Stimulated activated CD8-positive, alpha-beta memory T cell treated with anti-CD3 and anti-CD28 coated beads, Interleukin-7, amount 100 ng/mL, for 48 hours (primary cell): ENCODE measurements at regions not wholly inside any gene's neighbourhood (a gene's known extent, or its start where the extent isn't known, plus 50 kb on each side); places are given as distances from the start of the nearest gene placed in this dataset.
A peak's percentile ranks its signal among the peaks of the same experiment; 100 is the strongest.

ENCODE experiments used
- DNase-seq, 2 donors: peaks; one replicate each; pipeline ENCODE4 v3.0.0-alpha.2; 2020; ENCODE audit warnings: low read depth in 1 of 2; ENCODE audit errors: extremely low read depth in 1 of 2

DNA sequence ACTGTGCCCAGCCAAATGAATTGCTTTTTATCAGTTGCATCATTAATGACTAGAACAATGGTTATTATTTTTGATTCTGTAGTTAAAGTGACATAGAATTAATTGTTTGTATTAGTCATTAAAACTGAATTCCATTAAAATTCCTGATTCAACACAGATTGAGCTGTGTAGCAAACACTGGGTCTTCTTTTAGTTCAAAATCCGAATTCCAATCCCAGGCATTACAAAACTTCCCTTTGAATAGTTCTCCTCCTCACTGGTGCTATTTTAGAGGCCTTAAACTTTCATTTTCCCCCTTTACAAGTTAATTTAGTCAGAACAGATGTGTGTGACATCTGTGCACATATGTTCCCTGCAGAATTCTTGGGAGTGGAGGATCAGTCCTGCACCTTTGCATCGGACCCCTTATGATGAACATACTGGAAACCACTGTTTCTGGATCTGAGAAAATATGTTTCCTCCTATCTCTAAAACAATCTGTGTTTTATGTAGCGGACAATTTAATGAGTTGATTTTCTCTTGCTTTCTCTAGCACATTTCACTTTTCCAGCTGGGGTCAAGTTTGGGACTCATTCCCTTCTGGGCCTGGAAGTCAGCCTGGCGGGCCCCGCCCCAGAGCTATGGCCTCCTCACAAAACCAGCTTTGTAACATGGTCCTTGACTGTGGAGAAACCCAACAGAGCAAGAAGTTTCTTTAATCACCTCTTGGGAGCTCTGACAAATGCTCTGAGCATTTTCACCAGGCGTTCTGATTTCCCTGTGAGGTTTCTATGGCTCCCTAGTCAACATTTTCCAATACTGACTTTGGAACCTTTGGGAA, 87.9 kb upstream of the MAMDC2 start:
- no peak for DNase-seq

DNA sequence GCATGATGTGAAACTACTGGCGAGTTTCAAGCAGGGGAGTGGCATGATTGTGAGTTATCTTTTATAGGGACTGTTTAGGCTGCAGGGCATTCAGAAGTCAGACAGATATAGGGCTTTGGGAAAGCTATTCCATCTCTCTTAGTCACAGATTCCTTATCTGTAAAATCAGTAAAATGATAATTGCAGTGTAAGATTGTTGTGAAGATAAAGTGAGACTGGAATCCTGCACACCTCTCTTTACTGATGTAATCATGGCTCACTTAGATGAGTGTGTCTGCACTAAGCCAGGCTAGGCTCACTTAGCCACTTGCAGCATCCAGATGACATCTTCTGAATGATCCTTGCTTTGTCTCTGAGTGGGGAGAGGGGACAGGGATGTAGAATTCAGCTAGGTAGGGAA, 81.8 kb upstream of the MAMDC2 start:
- DNase-seq: no peak

DNA sequence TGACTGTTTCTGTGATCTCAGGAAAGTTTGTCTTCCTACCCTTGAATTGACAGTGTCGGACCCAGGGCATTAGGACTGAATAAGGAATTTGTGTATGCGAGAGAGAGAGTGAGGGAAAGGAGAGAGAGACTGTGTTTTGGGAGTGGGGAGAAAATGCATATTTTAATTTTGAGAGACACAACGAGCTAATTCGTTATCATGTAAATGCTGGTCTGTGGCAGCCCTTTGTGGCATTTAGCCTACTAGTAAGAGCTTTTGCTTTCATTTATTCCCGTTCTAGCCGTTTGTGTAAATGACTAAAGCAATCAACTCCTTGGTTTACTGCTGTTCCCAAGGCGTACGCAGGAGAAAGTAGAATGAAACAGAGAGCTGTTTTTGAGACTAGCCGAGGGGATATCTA, 79.8 kb upstream of the MAMDC2 start:
- no peak for DNase-seq

DNA sequence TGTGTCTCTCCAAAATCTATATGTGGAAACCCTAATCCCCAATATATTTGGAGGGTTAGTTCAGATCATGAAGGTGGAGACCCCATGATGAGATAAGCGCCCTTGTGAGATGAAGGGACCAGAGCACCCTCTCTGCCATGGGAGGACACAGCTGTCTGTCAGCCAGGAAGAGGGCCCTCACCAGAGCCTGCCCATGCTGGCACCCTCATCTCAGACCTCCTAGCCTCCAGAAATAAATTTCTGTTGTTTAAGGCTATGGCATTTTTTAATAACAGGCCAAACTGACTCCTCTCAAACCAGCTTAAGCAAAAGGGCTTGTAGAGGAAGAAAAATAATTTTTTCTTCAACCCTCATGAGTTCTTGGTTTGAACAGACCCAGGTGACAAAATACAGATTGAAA, 79.2 kb upstream of the MAMDC2 start:
- DNase-seq: no peak

DNA sequence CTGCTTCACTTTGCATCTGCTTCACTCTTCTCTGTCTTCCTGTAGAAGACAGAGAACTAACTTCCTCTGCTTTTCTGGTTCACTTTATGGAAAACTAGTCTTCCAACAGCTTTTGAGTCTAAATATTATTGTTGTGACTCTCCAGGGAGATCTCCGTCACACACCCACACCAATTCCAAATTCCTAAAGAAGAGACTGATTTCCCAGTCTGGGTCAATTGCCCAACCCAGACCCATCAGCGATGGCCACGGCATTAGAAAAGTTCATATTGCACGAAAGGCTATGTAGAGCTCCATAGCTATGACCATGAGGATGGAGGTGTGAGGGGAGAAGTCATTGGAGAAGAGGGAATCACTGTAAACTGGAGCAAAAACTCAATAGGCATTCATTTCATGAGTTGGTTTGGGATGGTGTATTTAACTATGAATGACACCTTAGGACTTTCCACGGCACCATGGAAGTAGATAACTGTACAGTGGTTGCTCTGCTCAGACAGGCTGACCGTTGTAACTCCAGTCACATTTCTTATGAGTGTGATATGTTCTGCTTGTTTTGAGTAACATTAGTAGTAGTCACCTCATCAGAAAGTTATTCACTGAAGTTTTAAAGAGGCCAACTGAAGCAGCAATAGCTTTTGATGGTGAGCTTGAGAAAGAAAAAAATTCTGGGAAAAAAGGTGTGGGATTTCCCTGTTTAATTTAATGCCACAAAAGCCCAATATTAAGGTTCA, 78.1 kb upstream of the MAMDC2 start:
- no peak for DNase-seq

DNA sequence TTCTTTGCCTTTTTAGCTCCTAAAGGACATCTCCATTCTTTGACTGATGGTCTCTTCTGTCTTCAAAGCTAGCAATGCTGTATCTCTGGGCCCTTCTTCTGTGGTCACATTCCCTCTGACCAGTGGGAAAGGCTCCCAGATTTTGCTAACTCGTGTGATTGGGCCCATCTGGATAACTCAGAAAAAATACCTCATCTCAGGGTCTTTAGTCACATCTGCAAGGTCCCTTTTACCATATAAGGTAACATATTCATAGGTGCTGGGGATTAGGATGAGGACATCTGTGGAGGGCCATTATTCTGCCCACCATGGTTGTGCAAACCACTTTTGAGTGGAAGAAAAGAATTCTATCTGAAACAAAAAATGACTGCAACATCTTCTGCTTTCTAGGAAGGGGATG, 76.3 kb upstream of the MAMDC2 start:
- DNase-seq: no peak

DNA sequence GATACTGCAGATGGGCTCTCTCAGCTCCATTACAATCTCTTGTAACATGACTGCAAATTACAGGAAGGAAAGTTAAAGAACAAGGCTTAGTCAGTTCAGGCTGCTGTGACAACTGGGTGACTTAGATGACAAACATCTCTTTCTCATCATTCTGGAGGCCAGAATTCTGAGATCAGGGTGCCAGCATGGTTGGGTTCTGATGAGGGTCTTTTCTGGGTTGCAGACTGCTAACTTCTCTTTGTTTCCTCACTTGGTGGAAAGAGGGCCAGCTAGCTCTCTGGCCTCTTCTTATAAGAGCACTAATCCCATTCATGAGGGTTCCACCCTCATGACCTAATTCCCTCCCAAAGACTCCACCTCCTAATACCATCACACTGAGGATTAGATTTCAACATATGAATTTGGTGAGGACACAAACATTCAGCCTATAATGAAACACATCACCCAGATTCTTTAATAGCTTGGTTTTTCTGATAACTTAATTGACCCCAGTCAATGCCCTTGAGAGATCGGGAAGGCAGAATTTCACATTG, 73.6 kb upstream of the MAMDC2 start:
- DNase-seq: no peak

DNA sequence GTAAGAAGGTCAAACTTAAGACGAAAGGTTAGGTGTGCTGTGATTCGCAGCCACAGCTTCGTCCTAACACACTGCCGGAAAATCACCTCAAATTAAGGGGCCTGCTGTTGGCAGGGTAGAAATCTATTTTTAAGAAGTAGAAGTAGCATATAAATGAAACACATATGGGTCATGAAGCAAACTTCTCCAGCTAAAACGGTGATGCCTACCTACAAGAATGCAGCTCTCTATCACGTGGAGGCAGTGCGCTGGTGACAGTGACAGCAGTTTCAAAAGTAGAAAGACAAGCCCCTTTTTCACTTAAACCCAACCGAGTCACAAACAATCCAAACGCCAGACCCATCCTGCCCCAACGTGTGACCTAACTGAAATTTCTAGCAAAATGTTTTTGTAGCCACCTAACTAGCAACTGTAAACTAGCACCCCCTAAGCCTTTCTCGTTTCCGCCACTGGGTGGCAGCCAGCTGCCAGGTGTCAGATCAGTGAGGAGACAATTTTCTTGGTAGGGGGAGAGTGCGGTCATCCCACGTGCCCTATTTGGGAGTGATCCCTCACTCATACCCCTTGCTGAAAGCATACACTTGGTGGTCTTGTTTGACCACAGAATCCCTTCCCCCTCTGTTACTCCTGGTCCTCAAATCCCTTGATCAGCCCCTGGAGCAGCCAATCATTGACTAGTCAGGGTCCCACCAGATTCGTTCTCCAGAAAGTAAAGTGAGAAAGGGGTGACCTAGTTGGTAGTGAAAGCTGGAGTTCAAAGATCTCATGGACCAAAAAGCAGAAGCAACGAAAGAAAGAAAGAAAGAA, 71.8 kb upstream of the MAMDC2 start:
- DNase-seq: peak; percentile 10 to 11

DNA sequence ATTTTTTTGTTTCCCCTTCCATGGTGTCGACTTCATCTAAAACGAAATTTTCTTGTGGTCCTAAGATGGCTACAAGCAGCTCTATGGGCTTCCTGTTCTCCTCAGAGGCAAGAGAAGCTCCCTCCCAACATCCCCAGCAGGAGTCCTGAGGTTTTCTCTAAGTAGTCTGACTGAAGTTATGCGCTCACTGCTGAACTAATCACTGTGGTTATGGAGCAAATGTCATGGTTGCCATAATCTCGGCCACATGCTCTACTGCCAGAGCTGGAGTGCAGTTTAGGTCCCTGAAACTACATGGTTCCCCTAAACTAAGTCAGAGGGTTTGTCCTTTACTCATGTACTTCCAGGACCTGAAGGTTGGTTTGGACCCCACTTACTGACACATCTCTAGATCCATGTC, 68.0 kb upstream of the MAMDC2 start:
- no peak for DNase-seq

DNA sequence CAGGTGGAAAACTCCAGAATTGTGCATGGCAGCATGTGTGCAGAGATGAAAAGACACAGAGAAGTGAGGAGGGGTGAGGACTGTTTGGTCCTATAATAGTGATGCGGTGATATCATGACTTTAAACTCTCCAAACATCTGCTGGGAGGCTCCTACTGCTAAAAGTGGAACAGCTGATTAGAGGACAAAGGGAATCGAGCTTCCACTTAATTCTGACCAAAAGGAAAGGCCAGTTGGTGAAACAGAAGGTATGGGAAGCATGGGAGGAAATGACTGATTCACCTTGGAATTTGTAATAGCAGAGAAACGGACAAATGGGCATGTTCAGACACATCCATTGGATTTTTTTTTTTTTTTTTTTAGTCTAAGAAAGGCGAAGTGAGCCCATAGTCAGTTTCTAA, 67.5 kb upstream of the MAMDC2 start:
- no peak for DNase-seq

DNA sequence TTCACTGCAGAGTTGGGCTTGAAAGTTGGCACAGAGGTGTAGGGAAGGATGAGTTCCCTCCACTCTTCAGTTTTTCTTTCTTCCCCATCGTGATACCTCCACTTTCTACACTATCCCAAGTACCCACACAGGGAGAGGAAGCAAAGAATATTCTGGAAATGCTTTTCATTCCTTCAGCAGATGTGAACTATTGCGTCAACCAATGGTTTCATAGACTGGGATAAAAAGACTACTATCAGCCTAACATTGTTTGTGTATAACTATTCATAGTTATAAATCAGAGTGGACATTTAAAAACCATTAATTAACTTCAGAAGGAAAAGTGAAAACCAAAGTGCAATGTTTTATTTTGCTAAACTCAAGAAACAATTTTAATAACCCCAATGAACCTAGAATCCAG, 63.6 kb upstream of the MAMDC2 start:
- no peak for DNase-seq

DNA sequence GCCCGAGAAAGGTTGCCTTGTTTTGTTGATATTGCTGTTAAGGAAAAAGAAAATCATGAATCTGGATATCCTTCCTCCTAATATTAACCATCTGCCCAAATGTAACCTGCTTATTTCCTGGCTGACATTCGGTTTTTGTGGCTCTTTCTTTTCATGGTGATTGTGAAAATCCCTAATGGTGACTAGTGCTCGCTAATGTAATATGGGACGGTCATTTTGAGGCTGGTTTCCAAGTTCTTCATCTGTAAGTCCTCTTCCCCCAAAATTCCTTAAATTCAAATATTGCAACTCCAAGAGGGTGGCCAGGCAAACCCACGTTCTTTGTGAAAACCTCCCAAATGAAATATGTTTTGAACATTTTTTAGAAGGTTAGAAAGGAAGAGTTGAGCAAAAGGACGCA, 63.1 kb upstream of the MAMDC2 start:
- no peak for DNase-seq

DNA sequence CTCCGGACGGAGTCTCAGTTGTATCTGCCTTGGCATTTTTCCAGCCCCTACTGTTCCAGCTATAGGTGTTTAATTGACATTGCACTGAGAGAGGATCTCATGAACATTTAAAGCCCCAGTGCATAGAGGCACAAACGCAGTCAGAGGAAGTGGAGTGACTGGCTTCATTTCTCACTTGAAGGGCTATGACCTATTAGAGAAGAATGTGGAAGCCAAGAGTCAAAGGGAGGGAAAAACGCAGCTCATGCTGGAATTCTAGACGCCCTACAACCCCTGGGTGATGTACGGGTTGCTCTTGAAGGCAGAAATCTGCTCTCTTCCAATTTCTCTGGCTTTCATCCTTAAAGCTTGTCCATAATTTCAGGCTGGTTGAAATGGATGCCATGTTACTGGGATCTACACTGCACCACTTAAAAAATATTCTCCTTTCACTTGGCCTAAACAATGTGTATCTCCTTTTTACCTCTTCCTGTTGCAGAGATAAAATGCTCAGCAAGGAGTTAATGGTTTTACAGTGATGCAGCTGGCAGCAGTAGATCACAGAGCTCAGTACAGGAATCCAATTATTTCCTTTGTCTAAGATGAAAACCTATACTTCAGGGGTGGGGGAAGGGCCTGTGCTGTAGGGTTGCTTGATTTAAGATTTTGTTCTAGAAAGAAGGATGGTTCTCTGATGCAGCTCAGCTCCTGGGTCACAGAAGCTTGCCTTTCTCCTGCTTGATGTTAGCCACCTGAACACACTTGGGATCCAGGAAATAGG, 61.8 kb upstream of the MAMDC2 start:
- no peak for DNase-seq

DNA sequence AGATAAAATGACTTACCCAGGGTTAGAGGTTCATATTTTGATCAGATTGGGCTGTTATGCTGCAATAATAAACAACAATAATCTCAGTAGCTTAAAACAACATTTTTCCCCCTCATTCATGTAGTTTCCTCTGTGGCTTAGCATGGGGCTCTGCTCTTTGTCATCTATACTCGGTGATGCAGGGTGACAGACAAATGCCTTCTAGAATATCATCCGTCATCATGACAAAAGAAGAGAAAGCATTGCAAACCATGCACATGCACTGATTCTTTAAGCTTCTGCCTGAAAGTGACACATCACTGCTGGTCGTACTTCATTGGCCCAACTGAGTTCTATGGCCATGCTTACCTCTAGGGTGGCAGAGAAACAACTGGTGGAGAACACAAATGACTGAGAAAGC, 58.8 kb upstream of the MAMDC2 start:
- DNase-seq: no peak

DNA sequence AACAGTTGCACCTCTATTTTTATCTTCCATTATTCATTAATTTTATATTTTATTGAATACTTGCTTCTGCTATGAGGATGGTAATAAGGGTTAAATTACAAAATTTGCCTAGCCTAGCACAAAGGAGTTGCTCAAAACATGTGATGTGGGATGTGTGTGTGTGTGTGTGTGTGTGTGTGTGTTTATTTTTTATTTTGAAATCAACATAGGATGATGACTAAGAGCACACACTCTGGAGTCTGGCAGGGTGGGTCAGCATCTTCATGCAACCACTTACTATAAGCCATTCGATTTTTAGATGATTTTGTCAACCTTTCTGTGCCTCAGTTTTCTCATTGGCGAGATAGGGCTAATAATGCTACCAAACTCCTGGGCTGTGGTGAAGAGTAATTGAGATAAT, 57.7 kb upstream of the MAMDC2 start:
- DNase-seq: no peak

DNA sequence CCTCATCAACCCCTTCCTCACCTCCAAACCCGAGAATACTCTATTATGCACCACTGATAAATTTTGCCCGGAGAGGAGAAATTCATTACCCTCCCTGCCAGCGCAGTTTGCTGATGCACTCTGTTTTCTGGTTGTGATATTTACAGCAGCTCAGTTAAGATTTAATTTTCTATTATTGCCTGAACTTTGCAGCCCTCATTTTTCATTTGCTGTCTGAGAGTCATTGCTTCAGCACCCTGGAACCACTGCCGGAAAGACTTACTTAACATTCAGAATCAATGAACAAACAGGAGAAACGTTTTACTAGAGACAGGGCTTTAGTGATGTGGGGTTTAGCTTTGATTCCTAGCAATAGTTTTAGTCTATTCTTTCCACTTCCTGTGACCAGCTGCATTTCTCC, 56.7 kb upstream of the MAMDC2 start:
- no peak for DNase-seq

DNA sequence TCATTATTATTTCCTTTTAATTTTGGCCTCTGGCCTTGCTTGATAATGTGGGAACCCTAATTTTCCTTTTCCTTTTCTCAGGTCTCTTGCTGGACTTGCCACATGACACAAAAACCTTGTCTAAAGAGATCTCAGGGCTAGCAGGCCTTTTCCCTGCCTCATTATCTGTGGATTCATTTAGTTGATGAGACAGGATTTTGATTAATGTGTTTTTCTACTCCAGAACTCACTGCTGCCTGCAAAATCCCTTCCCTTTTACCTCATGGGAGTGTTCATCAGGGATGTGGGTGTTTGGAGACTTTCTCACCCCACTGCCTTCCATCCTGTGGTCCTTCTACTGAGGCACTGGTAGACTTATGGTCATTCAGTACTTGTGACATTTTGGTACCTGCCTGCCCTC, 56.2 kb upstream of the MAMDC2 start:
- no peak for DNase-seq

DNA sequence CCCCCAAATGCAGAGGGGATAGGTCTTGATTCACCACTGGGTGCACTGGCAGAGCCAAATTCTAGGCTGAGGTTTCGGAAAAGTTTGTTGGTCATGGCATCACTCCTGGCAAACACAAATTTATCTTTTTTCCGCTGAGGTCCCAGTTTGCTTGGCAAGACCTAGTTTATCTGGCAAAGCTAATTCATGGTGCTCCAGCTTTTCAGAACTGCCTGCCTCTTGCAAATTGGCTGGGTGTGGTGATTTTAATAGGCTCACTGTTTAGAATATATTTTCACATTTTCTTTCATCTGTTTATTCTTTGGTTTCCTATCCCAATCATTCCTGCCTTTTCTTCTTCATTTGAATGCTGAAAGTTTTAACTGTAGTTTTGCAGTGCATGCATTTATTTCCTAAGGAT, 50.5 kb upstream of the MAMDC2 start:
- no peak for DNase-seq
